GM18517 (cell line): ENCODE measurements at regions not wholly inside any gene's neighbourhood (a gene's known extent, or its start where the extent isn't known, plus 50 kb on each side); places are given as distances from the start of the nearest gene placed in this dataset.
A peak's percentile ranks its signal among the peaks of the same experiment; 100 is the strongest.

Source experiments
- ATAC-seq: cut with Tn5 transposase; IDR thresholded peaks from one replicate; pipeline ENCODE4 v1.9.1; 2021; ENCODE audit warnings: mild to moderate bottlenecking, moderate library complexity; ENCODE audit not compliant: unreplicated experiment

- ATAC-seq = no peak
These were observed 221.2 kb upstream of the USP25 start for GRCh38 chr21:15508554-15508953.

GRCh38 chr21:15514073-15514946, 215.5 kb upstream of the USP25 start:
- ATAC-seq = peak; percentile 99

GRCh38 chr21:15515908-15516307, 213.9 kb upstream of the USP25 start:
- no peak for ATAC-seq

- no peak for ATAC-seq
These were observed 212.4 kb upstream of the USP25 start for GRCh38 chr21:15517394-15517793.

GRCh38 chr21:15520811-15521643, 208.8 kb upstream of the USP25 start:
- no peak for ATAC-seq

GRCh38 chr21:15521644-15522001, 208.2 kb upstream of the USP25 start:
- no peak for ATAC-seq

GRCh38 chr21:15522148-15522547, 207.6 kb upstream of the USP25 start:
- ATAC-seq = no peak

GRCh38 chr21:15524855-15525254, 204.9 kb upstream of the USP25 start:
- ATAC-seq = no peak

GRCh38 chr21:15526798-15527197, 203.0 kb upstream of the USP25 start:
- no peak for ATAC-seq

- no peak for ATAC-seq
These were observed 201.4 kb upstream of the USP25 start for GRCh38 chr21:15528346-15528745.

GRCh38 chr21:15531986-15532385, 197.8 kb upstream of the USP25 start:
- no peak for ATAC-seq

GRCh38 chr21:15533618-15534017, 196.2 kb upstream of the USP25 start:
- ATAC-seq = no peak

GRCh38 chr21:15534450-15534886, 195.3 kb upstream of the USP25 start:
- no peak for ATAC-seq

- no peak for ATAC-seq
These were observed 190.4 kb upstream of the USP25 start for GRCh38 chr21:15539376-15539775.

GRCh38 chr21:15543473-15543872, 186.3 kb upstream of the USP25 start:
- no peak for ATAC-seq

GRCh38 chr21:15549671-15550070, 180.1 kb upstream of the USP25 start:
- no peak for ATAC-seq

- no peak for ATAC-seq
These were observed 176.8 kb upstream of the USP25 start for GRCh38 chr21:15552914-15553494.

GRCh38 chr21:15557925-15558324, 171.9 kb upstream of the USP25 start:
- ATAC-seq = no peak

- no peak for ATAC-seq
These were observed 170.9 kb upstream of the USP25 start for GRCh38 chr21:15558884-15559283.

- ATAC-seq = no peak
These were observed 170.1 kb upstream of the USP25 start for GRCh38 chr21:15559660-15560059.

GRCh38 chr21:15560383-15561056, 169.3 kb upstream of the USP25 start:
- no peak for ATAC-seq
